Vagina (tissue), 2 donors: ENCODE measurements at regions not wholly inside any gene's neighbourhood (a gene's known extent, or its start where the extent isn't known, plus 50 kb on each side); places are given as distances from the start of the nearest gene placed in this dataset.

Source experiments
- CTCF ChIP-seq, 3 experiments: fragments of 450-650 bp in 2 of 3; fragments of 200-600 bp in 1 of 3; sonication (generic) in 1 of 3; IDR thresholded peaks; one replicate each; pipeline ENCODE4 v1.5.1; 2017 to 2019; ENCODE audit warnings: antibody characterized with exemption in 3 of 3, mild to moderate bottlenecking in 2 of 3, moderate library complexity in 2 of 3
- POLR2A ChIP-seq, 2 donors: fragments of 450-650 bp; IDR thresholded peaks; one replicate each; pipeline ENCODE4 v1.6.1; 2017; ENCODE audit warnings: antibody characterized with exemption in 2 of 2, mild to moderate bottlenecking in 2 of 2, moderate library complexity in 2 of 2
- POLR2AphosphoS5 ChIP-seq, 2 donors: sonication (generic); formaldehyde crosslinking; IDR thresholded peaks; one replicate each; pipeline ENCODE4 v1.9.0; 2017; ENCODE audit warnings: antibody characterized with exemption in 2 of 2, mild to moderate bottlenecking in 2 of 2, low read depth in 1 of 2; ENCODE audit not compliant: insufficient read depth in 1 of 2

- TF ChIP-seq CTCF (IDR thresholded peaks at IDR 0.05) = no peak
- TF ChIP-seq POLR2A (IDR thresholded peaks at IDR 0.05) = no peak
- TF ChIP-seq POLR2AphosphoS5 (IDR thresholded peaks at IDR 0.05; ENCODE audit: insufficient read depth in 1 of 2, low read depth in 1 of 2) = no peak
Measured at GRCh38 chrX:69431420-69431819, 72.7 kb upstream of the NALF2 start.
